Motor neuron (in vitro differentiated cells): ENCODE measurements at regions not wholly inside any gene's neighbourhood (a gene's known extent, or its start where the extent isn't known, plus 50 kb on each side); places are given as distances from the start of the nearest gene placed in this dataset.

Experiments used
- ATAC-seq, 8 experiments: fragments of 200-7000 bp; cut with Tn5 transposase; replicated peaks in 6 of 8; 2 replicates each; pipeline ENCODE4 v1.8.0; 2021; ENCODE audit warnings: mild to moderate bottlenecking in 8 of 8, moderate library complexity in 8 of 8
- H3K27ac ChIP-seq, 2 donors: fragments of 250-450 bp; sonication (Bioruptor Pico); 2 replicates each; pipeline ENCODE4 v1.9.0; 2021; ENCODE audit warnings: antibody characterized with exemption in 2 of 2, mild to moderate bottlenecking in 2 of 2, moderate library complexity in 1 of 2
- H3K4me1 ChIP-seq, 2 donors: fragments of 250-450 bp; sonication (Bioruptor Pico); replicated peaks in 1 of 2; 2 replicates each; pipeline ENCODE4 v1.6.1; 2021; ENCODE audit warnings: antibody characterized with exemption in 2 of 2, mild to moderate bottlenecking in 2 of 2, moderate library complexity in 1 of 2
- H3K4me3 ChIP-seq, 5 donors: fragments of 250-450 bp; sonication (Bioruptor Pico); 2 replicates each; pipeline ENCODE4 v1.9.0; 2021; ENCODE audit warnings: antibody characterized with exemption in 5 of 5, mild to moderate bottlenecking in 5 of 5, moderate library complexity in 4 of 5
- WGBS, 10 experiments: fragments of 450-650 bp; shearing (Covaris generic); methylation state at CpG; one replicate each; pipeline ENCODE4 v1.0.0; 2022; 5-methylcytosine and 5-hydroxymethylcytosine counted together
- in situ Hi-C, 9 experiments: fragments of 400-800 bp; cut with MboI; loops; one replicate each; pipeline ENCODE4 v1.15.0; 2021; ENCODE audit warnings: low sequenced_read_pairs in 9 of 9, low pct_unique_long_range_greater_than_20kb in 2 of 9; ENCODE audit not compliant: unreplicated experiment in 9 of 9

DNA sequence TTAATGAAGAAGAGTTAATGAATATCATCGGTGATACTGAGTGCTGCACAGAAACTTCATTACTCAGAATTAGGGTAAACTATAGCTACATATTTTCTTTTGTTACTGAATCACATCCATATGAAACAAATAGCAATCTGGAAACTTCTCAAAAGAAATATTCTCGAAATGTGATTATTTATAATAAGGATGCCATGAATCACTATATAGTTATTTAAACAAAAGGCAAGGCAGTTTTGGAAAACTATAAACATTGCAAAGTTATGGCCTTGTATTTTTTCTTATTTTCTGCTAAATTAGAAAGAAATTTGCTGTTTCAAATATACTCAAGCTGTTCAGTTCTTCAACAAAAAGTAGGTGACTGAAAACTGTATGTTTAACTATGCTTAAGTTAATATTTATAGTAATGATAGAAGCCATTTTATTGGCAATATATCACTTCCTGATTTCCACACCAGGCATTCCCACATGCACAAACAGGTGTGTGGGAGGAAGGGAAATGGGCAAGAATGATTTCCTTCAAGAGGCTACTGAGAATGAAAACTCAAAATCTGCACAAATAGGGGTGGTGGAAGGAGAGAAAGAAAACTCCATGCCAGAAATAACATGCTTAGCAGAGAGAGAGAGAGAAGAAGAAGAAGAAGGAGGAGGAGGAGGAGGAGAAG, 74.5 kb upstream of the FRY start:
- ATAC-seq: no peak
- no peak overlapping the region for H3K27ac ChIP-seq
- H3K4me3 ChIP-seq: no peak overlapping the region
- H3K4me1 ChIP-seq: no peaks in the 10 kb centered on the region
- in situ Hi-C loops: no loop called here
- WGBS, 10 experiments: 35 to 88% (median 73%) methylated on average over 1 to 2 of the region's 2 CpGs

DNA sequence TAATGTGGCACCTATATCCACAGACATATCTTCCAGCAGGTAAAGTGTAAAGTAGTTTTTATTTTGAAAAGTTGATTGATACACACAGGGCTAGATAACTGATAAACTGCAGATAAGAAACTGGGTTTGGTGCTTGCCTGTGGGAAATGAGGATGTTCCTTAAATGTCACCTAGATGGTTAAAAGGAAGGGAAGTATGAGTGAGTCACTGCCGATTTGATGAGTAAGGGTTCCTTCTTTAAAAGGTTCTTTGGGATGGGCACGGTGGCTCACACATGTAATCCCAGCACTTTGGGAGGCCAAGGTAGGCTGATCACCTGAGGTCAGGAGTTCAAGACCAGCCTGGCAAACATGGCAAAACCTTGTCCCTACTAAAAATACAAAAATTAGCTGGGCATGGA, 73.8 kb upstream of the FRY start:
- Histone ChIP-seq H3K27ac (no peak overlapping the region), H3K4me3 (no peak overlapping the region), H3K4me1 (no peaks in the 10 kb centered on the region)
- ATAC-seq: no peak
- in situ Hi-C loops: no loop called here
- 40 to 100% (median 100%) methylated on average over 1 to 2 of the region's 2 CpGs; no CpG with 5 or more reads in 3 of the 10 experiments for WGBS, 10 experiments

DNA sequence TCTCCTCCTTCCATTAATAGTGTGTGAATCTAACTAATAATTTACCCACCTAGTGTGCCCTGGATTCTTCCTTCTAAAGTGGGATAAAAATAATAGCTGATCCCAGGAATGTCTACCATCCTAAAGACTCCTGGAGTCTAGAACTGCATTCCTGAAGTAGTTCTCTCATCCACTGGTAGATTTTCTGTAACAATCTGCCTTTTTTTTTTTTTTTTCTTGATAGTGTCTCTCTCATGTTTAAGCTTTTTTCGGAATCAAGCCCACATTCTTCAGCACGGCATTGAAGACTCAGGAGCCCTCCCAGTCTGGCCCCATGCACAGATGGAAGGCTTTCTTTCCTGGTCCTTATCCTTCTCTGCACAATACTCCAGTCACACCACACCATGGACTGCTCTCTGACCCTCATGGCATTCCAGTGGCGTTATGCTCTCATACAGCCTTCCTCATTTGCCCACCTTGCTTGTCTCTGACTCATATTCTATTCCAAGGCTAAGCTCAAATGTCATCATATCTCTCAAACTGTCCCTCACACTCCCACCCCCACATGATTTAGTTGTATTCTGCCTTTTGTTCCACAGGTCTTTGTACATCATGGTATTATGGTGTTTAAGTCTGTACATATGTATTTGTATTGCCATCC, 68.7 kb upstream of the FRY start:
- in situ Hi-C loops: no loop called here
- H3K27ac ChIP-seq: no peak overlapping the region
- peak in 2 of 8 experiments; percentile 69 to 78 for ATAC-seq
- peaks cover 0 to 3% of the 10 kb centered on the region in 2 donors for H3K4me1 ChIP-seq
- no peak overlapping the region for H3K4me3 ChIP-seq
- WGBS, 10 experiments: 70 to 100% (median 78%) methylated on average over 2 to 3 of the region's 3 CpGs; no CpG with 5 or more reads in 4 of the 10 experiments

DNA sequence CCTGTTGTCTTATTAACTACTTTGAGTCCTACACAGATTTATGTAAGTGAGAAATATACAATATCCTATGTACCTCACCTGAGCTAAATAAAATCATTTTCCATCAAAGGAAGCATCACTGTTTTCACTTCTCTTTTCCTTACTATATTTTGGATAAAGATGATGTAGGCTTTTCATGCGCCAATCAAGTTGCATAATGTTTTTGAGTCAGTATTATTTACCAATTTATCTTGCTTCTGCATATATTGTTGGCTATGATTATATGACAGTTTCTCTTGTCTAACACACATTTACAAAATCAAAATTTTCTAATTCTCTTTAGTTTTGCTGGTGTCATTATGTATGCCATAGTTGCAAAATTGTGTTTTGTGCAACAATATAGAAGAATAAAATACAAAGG, 67.9 kb upstream of the FRY start:
- in situ Hi-C loops: no loop called here
- no peak for ATAC-seq

DNA sequence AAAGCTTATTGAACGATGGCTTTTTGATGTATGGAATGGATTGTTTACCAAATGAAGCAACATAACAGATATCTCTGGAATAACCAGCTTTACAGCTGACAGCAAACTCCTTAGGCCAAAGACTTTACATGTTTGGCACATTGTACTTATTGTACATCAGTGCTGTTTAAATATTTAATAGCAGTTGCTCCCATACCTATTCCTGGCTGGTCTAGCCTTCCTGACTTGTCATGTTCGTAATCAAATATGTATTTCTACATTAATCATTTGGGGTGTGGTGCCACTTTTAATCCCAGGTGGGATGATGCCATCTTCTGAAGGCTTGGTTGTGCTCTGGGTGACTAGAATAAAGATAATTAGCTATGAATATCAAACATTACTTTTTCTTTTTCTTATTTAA, 67.4 kb upstream of the FRY start:
- WGBS, 10 experiments: 62 to 100% (median 93%) methylated on average over 1 to 2 of the region's 2 CpGs; no CpG with 5 or more reads in 1 of the 10 experiments
- in situ Hi-C loops: no loop called here
- peaks cover 0 to 3% of the 10 kb centered on the region in 2 donors for H3K4me1 ChIP-seq
- H3K27ac ChIP-seq: no peak overlapping the region
- H3K4me3 ChIP-seq: no peak overlapping the region
- no peak for ATAC-seq

More for the DNA sequence above, 67.9 kb upstream of the FRY start:
- 80 to 100% (median 100%) methylated on average over 1 of the region's 1 CpG; no CpG with 5 or more reads in 1 of the 10 experiments for WGBS, 10 experiments
- Histone ChIP-seq H3K27ac (no peak overlapping the region), H3K4me1 (peaks cover 0 to 3% of the 10 kb centered on the region in 2 donors), H3K4me3 (no peak overlapping the region)

DNA sequence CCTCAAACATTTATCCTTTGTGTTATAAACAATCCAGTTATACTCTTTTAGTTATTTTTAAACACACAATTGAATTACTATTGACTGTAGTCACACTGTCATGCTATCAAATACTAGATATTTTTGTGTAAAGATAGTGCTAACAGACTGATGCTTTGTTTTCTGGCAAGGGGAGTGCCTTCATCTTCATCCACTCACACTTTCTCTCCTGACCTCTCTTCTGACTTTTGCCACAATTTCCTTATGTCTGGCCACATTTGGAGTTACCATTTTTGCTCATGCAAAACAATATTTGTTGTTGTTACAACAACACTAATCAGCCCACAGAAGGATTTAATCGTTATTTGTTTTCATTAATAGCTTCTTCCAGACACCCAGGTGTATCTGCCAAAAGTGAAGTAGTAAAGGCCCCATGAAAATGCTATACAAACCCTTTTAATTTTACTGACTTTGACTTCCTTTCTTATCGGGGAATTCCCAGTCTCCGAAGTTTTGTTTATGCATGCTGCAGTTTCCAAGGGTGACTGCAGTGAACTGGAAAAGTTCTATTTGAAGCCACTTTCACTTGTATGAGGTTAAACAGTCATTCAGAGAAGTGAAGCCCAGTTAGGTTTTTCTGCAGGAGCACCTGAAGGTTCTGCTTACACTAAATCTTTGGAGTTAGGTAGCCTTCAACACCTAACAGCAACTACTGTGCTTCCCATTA, 66.1 kb upstream of the FRY start:
- peaks cover 0 to 3% of the 10 kb centered on the region in 2 donors for H3K4me1 ChIP-seq
- ATAC-seq: peak in 4 of 8 experiments; percentile 19 to 79 (median 51)
- 7 to 100% (median 38%) methylated on average over 1 to 3 of the region's 3 CpGs; no CpG with 5 or more reads in 1 of the 10 experiments for WGBS, 10 experiments
- H3K27ac ChIP-seq: no peak overlapping the region
- no peak overlapping the region for H3K4me3 ChIP-seq
- in situ Hi-C loops: no loop called here

DNA sequence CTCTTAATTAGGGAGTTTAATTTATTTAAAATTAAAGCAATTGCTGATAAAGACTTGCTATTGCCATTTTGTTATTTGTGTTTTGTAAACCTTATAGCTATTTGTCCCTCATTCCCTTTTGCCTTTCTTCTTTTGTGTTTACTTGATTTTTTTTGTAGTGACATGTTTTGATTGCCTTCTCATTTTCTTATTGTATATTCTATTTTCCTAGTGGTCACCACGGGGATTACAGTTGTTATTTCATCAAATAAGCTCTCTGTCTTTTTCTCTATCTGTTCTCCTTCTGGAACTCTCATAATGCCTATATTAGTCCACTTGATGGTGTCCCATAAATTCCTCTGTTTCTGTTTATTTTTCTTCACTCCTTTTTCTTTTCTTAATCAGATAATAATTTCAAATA, 64.4 kb upstream of the FRY start:
- Histone ChIP-seq H3K4me3 (no peak overlapping the region), H3K4me1 (peaks cover 0 to 3% of the 10 kb centered on the region in 2 donors), H3K27ac (no peak overlapping the region)
- no peak for ATAC-seq
- 4 to 91% (median 65%) methylated on average over 1 of the region's 1 CpG for WGBS, 10 experiments
- in situ Hi-C loops: no loop called here

DNA sequence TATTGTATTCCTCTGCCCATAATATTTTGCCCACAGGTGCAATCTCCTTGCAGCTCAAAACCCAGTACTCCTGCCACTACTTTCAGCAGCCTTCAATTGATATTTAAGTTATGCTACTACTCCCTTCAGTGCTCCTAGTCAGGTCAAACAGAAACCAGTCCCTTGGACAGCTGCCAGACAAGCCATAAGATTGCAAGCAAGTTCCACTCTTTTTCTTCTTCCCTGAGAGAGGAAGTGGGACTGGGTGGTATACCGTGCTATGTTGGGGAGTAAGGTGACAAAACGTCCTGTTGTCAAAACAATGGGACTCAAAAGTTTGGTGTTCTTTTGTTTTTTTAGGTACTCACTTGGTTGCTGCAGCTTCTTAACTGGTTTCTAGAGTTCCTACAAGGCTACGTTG, 63.1 kb upstream of the FRY start:
- in situ Hi-C loops: no loop called here
- no peak overlapping the region for H3K27ac ChIP-seq
- peak in 1 of 8 experiments; percentile 7 for ATAC-seq
- H3K4me1 ChIP-seq: peaks cover 0 to 3% of the 10 kb centered on the region in 2 donors
- WGBS, 10 experiments: 56 to 100% (median 85%) methylated on average over 1 to 3 of the region's 3 CpGs; no CpG with 5 or more reads in 2 of the 10 experiments
- no peak overlapping the region for H3K4me3 ChIP-seq

DNA sequence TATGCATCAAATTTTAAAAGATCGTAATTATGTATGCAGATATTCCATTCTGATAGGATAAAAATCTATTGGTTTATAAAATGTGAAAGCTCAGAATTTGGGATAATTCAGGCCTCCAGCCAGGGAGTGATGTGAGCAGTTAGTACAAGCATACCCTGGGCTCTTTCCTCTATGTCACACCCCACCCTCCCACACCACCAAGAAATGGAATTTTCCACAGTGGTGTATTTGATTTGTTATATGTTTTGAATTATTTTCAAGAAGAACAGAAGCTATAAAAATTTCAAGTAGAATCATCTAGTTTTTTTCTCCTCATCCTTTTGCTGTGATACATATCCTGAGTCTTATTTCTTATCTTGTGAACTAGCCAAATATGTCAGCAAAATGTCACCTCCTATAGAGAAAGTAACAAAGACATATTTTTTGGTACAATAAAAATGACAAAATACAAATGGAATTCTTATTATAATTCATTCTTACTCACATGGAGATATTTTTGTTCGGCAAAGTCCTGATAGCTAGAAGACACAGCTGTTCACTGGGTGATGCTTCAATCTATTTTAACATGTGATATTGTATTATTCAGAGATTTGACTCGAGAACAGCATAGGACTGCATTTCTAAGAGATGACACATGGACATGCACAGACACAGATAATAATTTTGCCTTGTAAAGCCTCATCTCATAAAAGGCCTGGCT, 61.2 kb upstream of the FRY start:
- in situ Hi-C loops: no loop called here
- H3K4me3 ChIP-seq: no peak overlapping the region
- ATAC-seq: peak in 3 of 8 experiments; percentile 69 to 89 (median 87)
- H3K4me1 ChIP-seq: peaks cover 0 to 3% of the 10 kb centered on the region in 2 donors
- 0 to 100% (median 67%) methylated on average over 1 to 3 of the region's 3 CpGs; no CpG with 5 or more reads in 1 of the 10 experiments for WGBS, 10 experiments
- no peak overlapping the region for H3K27ac ChIP-seq

DNA sequence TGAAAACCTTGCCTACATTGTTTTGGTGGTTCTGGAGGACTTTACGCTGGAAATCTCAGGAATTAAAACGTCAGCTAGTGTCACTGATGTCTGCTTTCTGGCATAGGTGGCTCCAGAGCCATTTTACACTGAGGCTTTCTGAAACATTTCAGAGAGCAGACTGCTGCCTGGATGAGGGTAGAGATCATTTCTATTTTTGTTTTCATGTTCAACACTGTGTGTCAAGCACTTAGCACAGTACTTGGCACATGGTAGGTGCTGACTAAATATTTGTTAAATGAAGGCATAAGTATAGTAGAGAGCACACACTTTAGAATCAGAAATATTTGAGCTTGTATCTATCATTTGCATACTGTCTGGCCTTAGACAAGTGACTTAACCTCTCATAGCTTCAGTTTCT, 59.1 kb upstream of the FRY start:
- 73 to 100% (median 83%) methylated on average over 1 to 2 of the region's 2 CpGs; no CpG with 5 or more reads in 3 of the 10 experiments for WGBS, 10 experiments
- H3K4me1 ChIP-seq: no peaks in the 10 kb centered on the region
- in situ Hi-C loops: no loop called here
- no peak overlapping the region for H3K27ac ChIP-seq
- H3K4me3 ChIP-seq: no peak overlapping the region
- no peak for ATAC-seq

DNA sequence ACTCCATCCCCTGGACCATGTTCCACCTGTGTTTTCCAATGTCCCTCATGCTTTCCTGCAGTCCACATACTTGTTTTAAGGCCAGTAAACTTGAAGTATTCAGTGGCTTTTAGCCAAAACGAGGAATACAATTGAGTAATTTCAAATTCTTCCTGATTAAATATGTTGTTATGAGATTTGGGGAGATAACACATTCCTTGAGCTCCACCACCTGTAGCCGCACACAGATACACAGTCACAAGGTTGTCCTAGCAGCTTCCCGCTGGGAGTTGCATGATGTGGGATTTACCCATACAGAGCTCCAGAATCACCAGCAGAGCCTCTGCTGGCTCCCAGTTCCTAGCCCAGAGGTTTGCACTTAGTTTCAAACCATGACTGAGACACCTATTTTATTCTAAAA, 53.6 kb upstream of the FRY start:
- 50 to 100% (median 72%) methylated on average over 1 to 3 of the region's 3 CpGs; no CpG with 5 or more reads in 2 of the 10 experiments for WGBS, 10 experiments

DNA sequence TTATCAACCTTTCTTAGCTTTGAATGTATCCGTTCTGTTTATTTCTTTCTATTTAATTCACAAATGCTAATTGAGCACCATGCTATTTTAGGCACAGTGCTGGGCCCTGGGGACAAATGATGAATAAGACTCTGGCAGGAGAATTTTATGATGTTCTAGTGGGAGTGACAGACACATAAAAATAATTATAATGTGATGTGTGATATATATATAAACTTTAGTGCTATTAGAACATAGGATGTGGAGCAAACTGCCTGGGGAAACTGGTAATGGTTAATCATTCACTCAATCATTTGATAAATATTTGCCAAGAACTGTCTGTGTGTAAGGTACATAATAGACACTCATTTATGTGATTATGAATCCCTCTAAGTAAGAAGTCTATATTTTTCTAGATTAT, 50.7 kb upstream of the FRY start:
- WGBS, 10 experiments: 0 to 100% (median 46%) methylated on average over 1 of the region's 1 CpG; no CpG with 5 or more reads in 3 of the 10 experiments
- no peak overlapping the region for H3K4me3 ChIP-seq
- no peaks in the 10 kb centered on the region for H3K4me1 ChIP-seq
- no peak overlapping the region for H3K27ac ChIP-seq
- peak in 3 of 8 experiments; percentile 50 to 84 (median 77) for ATAC-seq
- in situ Hi-C loops: no loop called here

More for the DNA sequence above, 53.6 kb upstream of the FRY start:
- Histone ChIP-seq H3K4me1 (no peaks in the 10 kb centered on the region), H3K4me3 (no peak overlapping the region), H3K27ac (no peak overlapping the region)
- no peak for ATAC-seq
- in situ Hi-C loops: no loop called here
